Myocyte (in vitro differentiated cells): ENCODE measurements at regions not wholly inside any gene's neighbourhood (a gene's known extent, or its start where the extent isn't known, plus 50 kb on each side); places are given as distances from the start of the nearest gene placed in this dataset.

Source experiments
- DNase-seq: peaks from one replicate; pipeline ENCODE4 v3.0.0-alpha.2; 2012; ENCODE audit warnings: low read depth

GRCh38 chr9:87320146-87320884, 177.4 kb upstream of the DAPK1 start:
- no peak for DNase-seq

GRCh38 chr9:87322840-87323635, 174.6 kb upstream of the DAPK1 start:
- peak; percentile 61 for DNase-seq

- peak; percentile 6 for DNase-seq
Observed at GRCh38 chr9:87323928-87324327, 173.7 kb upstream of the DAPK1 start.

- DNase-seq: peak; percentile 88
Observed at GRCh38 chr9:87324613-87325194, 173.0 kb upstream of the DAPK1 start.

- DNase-seq: peak; percentile 35
Observed at GRCh38 chr9:87327575-87328125, 170.0 kb upstream of the DAPK1 start.

GRCh38 chr9:87333802-87334201, 163.9 kb upstream of the DAPK1 start:
- no peak for DNase-seq

- DNase-seq: no peak
Observed at GRCh38 chr9:87334366-87334765, 163.3 kb upstream of the DAPK1 start.

GRCh38 chr9:87336407-87336806, 161.3 kb upstream of the DAPK1 start:
- no peak for DNase-seq

- peak; percentile 85 for DNase-seq
Observed at GRCh38 chr9:87336914-87337333, 160.7 kb upstream of the DAPK1 start.

- peak; percentile 36 for DNase-seq
Observed at GRCh38 chr9:87337335-87338087, 160.2 kb upstream of the DAPK1 start.

- no peak for DNase-seq
Observed at GRCh38 chr9:87338088-87338989, 159.3 kb upstream of the DAPK1 start.

GRCh38 chr9:87340391-87340790, 157.3 kb upstream of the DAPK1 start:
- DNase-seq: no peak

GRCh38 chr9:87342743-87343142, 154.9 kb upstream of the DAPK1 start:
- DNase-seq: peak; percentile 58

- DNase-seq: peak; percentile 50
Observed at GRCh38 chr9:87343816-87344430, 153.7 kb upstream of the DAPK1 start.

- peak; percentile 70 for DNase-seq
Observed at GRCh38 chr9:87346061-87346665, 151.5 kb upstream of the DAPK1 start.

GRCh38 chr9:87350915-87351314, 146.8 kb upstream of the DAPK1 start:
- DNase-seq: no peak

GRCh38 chr9:87353301-87353700, 144.4 kb upstream of the DAPK1 start:
- no peak for DNase-seq

GRCh38 chr9:87354147-87354546, 143.5 kb upstream of the DAPK1 start:
- no peak for DNase-seq

GRCh38 chr9:87357600-87357999, 140.1 kb upstream of the DAPK1 start:
- no peak for DNase-seq
